Trophoblast cell (in vitro differentiated cells and primary cell): ENCODE measurements at regions not wholly inside any gene's neighbourhood (a gene's known extent, or its start where the extent isn't known, plus 50 kb on each side); places are given as distances from the start of the nearest gene placed in this dataset.

ENCODE experiments used
- DNase-seq, 2 donors: peaks; one replicate each; pipeline ENCODE4 v3.0.0-alpha.2; 2016
- H2AFZ ChIP-seq: 2 replicates; pipeline ENCODE4 v1.6.1; 2013; ENCODE audit warnings: low read length, moderate library complexity, mild to moderate bottlenecking; ENCODE audit not compliant: insufficient read depth, poor library complexity
- H2AK5ac ChIP-seq: 2 replicates; pipeline ENCODE4 v1.6.1; 2013; ENCODE audit warnings: mild to moderate bottlenecking, low read length
- H2BK120ac ChIP-seq: 2 replicates; pipeline ENCODE4 v1.6.1; 2013; ENCODE audit warnings: low read length, mild to moderate bottlenecking, moderate library complexity; ENCODE audit not compliant: insufficient read depth, poor library complexity
- H2BK12ac ChIP-seq: 2 replicates; pipeline ENCODE4 v1.6.1; 2013; ENCODE audit warnings: mild to moderate bottlenecking, low read length, moderate library complexity
- H2BK5ac ChIP-seq: 2 replicates; pipeline ENCODE4 v1.6.1; 2013; ENCODE audit warnings: low read length, low read depth, moderate library complexity, mild to moderate bottlenecking; ENCODE audit not compliant: poor library complexity
- H3K14ac ChIP-seq: 2 replicates; pipeline ENCODE4 v1.6.1; 2013; ENCODE audit warnings: mild to moderate bottlenecking, low read length
- H3K18ac ChIP-seq: 2 replicates; pipeline ENCODE4 v1.6.1; 2013; ENCODE audit warnings: mild to moderate bottlenecking, low read length
- H3K23ac ChIP-seq: 2 replicates; pipeline ENCODE4 v1.6.1; 2013; ENCODE audit warnings: low read length
- H3K27ac ChIP-seq: 2 replicates; pipeline ENCODE4 v1.5.1; 2013; ENCODE audit warnings: low read depth, mild to moderate bottlenecking, inconsistent platforms, low read length, moderate library complexity
- H3K27me3 ChIP-seq: 2 replicates; pipeline ENCODE4 v1.6.1; 2013; ENCODE audit warnings: inconsistent platforms, mild to moderate bottlenecking, low read length, moderate library complexity; ENCODE audit not compliant: insufficient read depth
- H3K36me3 ChIP-seq, 2 experiments: 1 replicate in 1 of 2; 2 replicates in 1 of 2; pipeline ENCODE4 v1.6.1; 2013; ENCODE audit warnings: low read length in 2 of 2, mild to moderate bottlenecking in 2 of 2, moderate library complexity in 1 of 2; ENCODE audit not compliant: insufficient read depth in 2 of 2, control insufficient read depth in 1 of 2
- H3K4ac ChIP-seq: 2 replicates; pipeline ENCODE4 v1.6.1; 2013; ENCODE audit warnings: low read depth, mild to moderate bottlenecking, low read length, moderate library complexity
- H3K4me1 ChIP-seq, 2 experiments: 1 replicate in 1 of 2; 2 replicates in 1 of 2; pipeline ENCODE4 v1.6.1; 2013; ENCODE audit warnings: low read length in 2 of 2, mild to moderate bottlenecking in 2 of 2, moderate library complexity in 1 of 2; ENCODE audit not compliant: insufficient read depth in 2 of 2, control insufficient read depth in 1 of 2
- H3K4me2 ChIP-seq: 2 replicates; pipeline ENCODE4 v1.6.1; 2013; ENCODE audit warnings: inconsistent platforms, mild to moderate bottlenecking, low read length, moderate library complexity
- H3K4me3 ChIP-seq: 2 replicates; pipeline ENCODE4 v1.5.1; 2013; ENCODE audit warnings: mild to moderate bottlenecking, low read depth, low read length, inconsistent platforms
- H3K79me1 ChIP-seq: one replicate; pipeline ENCODE4 v1.6.1; 2013; ENCODE audit warnings: low read length
- H3K79me2 ChIP-seq: 2 replicates; pipeline ENCODE4 v1.6.1; 2013; ENCODE audit warnings: low read length, mild to moderate bottlenecking; ENCODE audit not compliant: control insufficient read depth, insufficient read depth, poor library complexity
- H3K9ac ChIP-seq: 2 replicates; pipeline ENCODE4 v1.6.1; 2013; ENCODE audit warnings: mild to moderate bottlenecking, low read length
- H3K9me3 ChIP-seq: 2 replicates; pipeline ENCODE4 v1.6.1; 2013; ENCODE audit warnings: low read depth, mild to moderate bottlenecking, control low read depth, inconsistent platforms, low read length; ENCODE audit not compliant: insufficient read depth
- H4K12ac ChIP-seq: 2 replicates; pipeline ENCODE4 v1.6.1; 2013; ENCODE audit warnings: low read depth, mild to moderate bottlenecking, low read length, moderate library complexity
- H4K8ac ChIP-seq: 2 replicates; pipeline ENCODE4 v1.6.1; 2013; ENCODE audit warnings: low read depth, mild to moderate bottlenecking, low read length, moderate library complexity
- H4K91ac ChIP-seq: one replicate; pipeline ENCODE4 v1.6.1; 2013; ENCODE audit warnings: low read depth, mild to moderate bottlenecking, low read length, moderate library complexity
- whole genome bisulfite sequencing: extraction: QIAGEN DNeasy Blood & Tissue Kit; methylation state at CpG from one replicate; pipeline ENCODE4 v1.1.7; 2013; ENCODE audit warnings: missing lambda C conversion rate; ENCODE audit not compliant: insufficient read length, insufficient coverage; ENCODE audit errors: extremely low coverage; 5-methylcytosine and 5-hydroxymethylcytosine counted together

GRCh38 chr1:232556351-232556750 is 73.6 kb downstream of the SIPA1L2 start:
- H3K36me3 ChIP-seq: peaks cover 2 to 4% of the 10 kb centered on the region in 2 experiments
- no peak overlapping the region for H4K8ac ChIP-seq
- no peak overlapping the region for H3K4me3 ChIP-seq
- H4K91ac ChIP-seq: no peak overlapping the region
- H3K14ac ChIP-seq: no peak overlapping the region
- H3K9me3 ChIP-seq: no peaks in the 10 kb centered on the region
- no peak overlapping the region for H2AFZ ChIP-seq
- H3K27ac ChIP-seq: no peak overlapping the region
- no peak for DNase-seq
- no peak overlapping the region for H3K4ac ChIP-seq
- WGBS: no CpG with 5 or more reads among the region's 5 CpGs
- peaks cover 6% of the 10 kb centered on the region for H3K79me2 ChIP-seq
- H3K18ac ChIP-seq: no peak overlapping the region
- no peak overlapping the region for H2BK12ac ChIP-seq
- no peaks in the 10 kb centered on the region for H3K27me3 ChIP-seq
- no peak overlapping the region for H4K12ac ChIP-seq
- H2BK5ac ChIP-seq: no peak overlapping the region
- peaks cover 22 to 36% of the 10 kb centered on the region in 2 experiments for H3K4me1 ChIP-seq
- no peak overlapping the region for H3K9ac ChIP-seq
- no peak overlapping the region for H3K23ac ChIP-seq
- peaks cover 8% of the 10 kb centered on the region for H3K79me1 ChIP-seq
- no peak overlapping the region for H3K4me2 ChIP-seq
- H2BK120ac ChIP-seq: no peak overlapping the region
- no peak overlapping the region for H2AK5ac ChIP-seq

DNA sequence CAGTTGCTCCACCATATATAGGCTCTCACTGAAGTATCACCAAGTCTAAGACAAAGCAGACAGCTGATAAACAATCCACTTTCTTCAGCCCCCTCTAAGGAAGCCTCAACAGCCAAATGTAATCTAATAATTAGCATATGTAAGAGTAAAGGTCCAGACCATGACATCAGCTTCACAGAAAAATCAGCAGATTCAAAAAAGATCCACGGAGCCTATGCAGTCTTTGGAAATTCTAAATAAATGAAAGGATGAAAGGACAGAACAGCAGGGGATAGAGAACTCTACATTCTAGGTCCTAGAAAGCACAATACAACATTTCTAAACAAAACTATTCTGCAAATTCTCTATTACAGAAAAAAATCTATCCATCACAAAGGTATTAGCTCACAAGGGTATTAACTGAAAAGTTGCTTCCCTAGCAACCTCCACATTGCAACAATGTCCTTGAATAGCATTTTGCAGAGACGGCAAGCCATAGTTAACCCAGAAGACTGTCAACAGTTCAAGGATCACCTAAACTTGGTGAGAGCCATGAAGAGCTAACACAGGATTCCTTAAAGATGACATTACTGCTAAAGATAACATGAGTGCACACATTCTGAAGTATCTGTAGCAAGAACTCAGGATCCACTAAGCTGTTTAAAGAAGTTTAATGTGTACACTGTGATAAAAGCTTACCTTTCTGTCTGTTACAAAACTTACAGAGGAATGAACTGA is 74.3 kb downstream of the SIPA1L2 start:
- Histone ChIP-seq H2AK5ac (no peak overlapping the region), H2AFZ (no peak overlapping the region), H3K79me2 (peaks cover 6% of the 10 kb centered on the region), H3K36me3 (peaks cover 2 to 4% of the 10 kb centered on the region in 2 experiments), H3K9ac (no peak overlapping the region), H3K79me1 (peaks cover 8% of the 10 kb centered on the region), H3K4ac (no peak overlapping the region), H4K8ac (no peak overlapping the region), H4K91ac (no peak overlapping the region), H3K18ac (no peak overlapping the region), H3K9me3 (no peaks in the 10 kb centered on the region), H3K23ac (no peak overlapping the region), H4K12ac (no peak overlapping the region), H3K4me2 (no peak overlapping the region), H3K4me3 (no peak overlapping the region), H2BK12ac (no peak overlapping the region), H2BK120ac (no peak overlapping the region), H3K14ac (no peak overlapping the region), H3K27ac (no peak overlapping the region), H3K27me3 (no peaks in the 10 kb centered on the region), H3K4me1 (peaks cover 22 to 39% of the 10 kb centered on the region in 2 experiments), H2BK5ac (no peak overlapping the region)
- WGBS: no CpG with 5 or more reads among the region's 2 CpGs
- DNase-seq: no peak

- H3K79me1 ChIP-seq: peaks cover 8% of the 10 kb centered on the region
- WGBS: no CpG with 5 or more reads among the region's 6 CpGs
These were observed 75.5 kb downstream of the SIPA1L2 start for GRCh38 chr1:232554409-232554808.

DNA sequence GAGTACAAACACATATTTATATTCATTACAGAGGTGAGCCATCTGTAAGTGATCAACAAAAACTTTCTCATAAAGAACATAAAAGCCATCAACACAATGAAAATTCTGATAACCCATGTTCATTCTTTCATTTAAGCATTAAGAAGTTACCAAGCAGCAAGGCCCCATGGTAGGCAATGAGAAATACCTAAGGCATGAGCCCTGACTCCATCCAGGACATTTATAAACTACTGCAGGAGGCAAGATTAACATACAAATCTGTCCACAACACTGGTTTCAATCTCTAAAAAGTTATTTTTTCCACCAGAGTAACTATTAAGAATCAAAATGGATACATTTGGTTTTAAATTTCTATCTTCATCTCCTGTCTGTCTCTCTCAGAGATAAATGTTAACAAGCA is 76.1 kb downstream of the SIPA1L2 start:
- Histone ChIP-seq H3K9ac (no peak overlapping the region), H4K91ac (no peak overlapping the region), H3K18ac (no peak overlapping the region), H2AK5ac (no peak overlapping the region), H3K4me1 (peaks cover 25 to 44% of the 10 kb centered on the region in 2 experiments), H4K12ac (no peak overlapping the region), H2BK12ac (no peak overlapping the region), H2BK5ac (no peak overlapping the region), H3K4me3 (no peak overlapping the region), H3K23ac (no peak overlapping the region), H2BK120ac (no peak overlapping the region), H2AFZ (no peak overlapping the region), H3K4me2 (no peak overlapping the region), H4K8ac (no peak overlapping the region), H3K79me1 (peaks cover 8% of the 10 kb centered on the region), H3K27ac (no peak overlapping the region), H3K9me3 (no peaks in the 10 kb centered on the region), H3K4ac (no peak overlapping the region), H3K14ac (no peak overlapping the region), H3K79me2 (peaks cover 6% of the 10 kb centered on the region), H3K27me3 (no peaks in the 10 kb centered on the region), H3K36me3 (peaks cover 2 to 4% of the 10 kb centered on the region in 2 experiments)
- DNase-seq: no peak

More at GRCh38 chr1:232554409-232554808, 75.5 kb downstream of the SIPA1L2 start:
- no peak overlapping the region for H3K23ac ChIP-seq
- no peak overlapping the region for H2BK5ac ChIP-seq
- H3K27me3 ChIP-seq: no peaks in the 10 kb centered on the region
- no peak for DNase-seq
- H3K4me1 ChIP-seq: peaks cover 22 to 41% of the 10 kb centered on the region in 2 experiments
- H4K8ac ChIP-seq: no peak overlapping the region
- H2AK5ac ChIP-seq: no peak overlapping the region
- H3K14ac ChIP-seq: no peak overlapping the region
- H4K91ac ChIP-seq: no peak overlapping the region
- no peaks in the 10 kb centered on the region for H3K9me3 ChIP-seq
- H3K79me2 ChIP-seq: peaks cover 6% of the 10 kb centered on the region
- no peak overlapping the region for H3K4me2 ChIP-seq
- H3K4ac ChIP-seq: no peak overlapping the region
- no peak overlapping the region for H3K9ac ChIP-seq
- H2AFZ ChIP-seq: no peak overlapping the region
- H4K12ac ChIP-seq: no peak overlapping the region
- H3K27ac ChIP-seq: no peak overlapping the region
- no peak overlapping the region for H2BK12ac ChIP-seq
- H3K18ac ChIP-seq: no peak overlapping the region
- no peak overlapping the region for H3K4me3 ChIP-seq
- peaks cover 2 to 4% of the 10 kb centered on the region in 2 experiments for H3K36me3 ChIP-seq
- H2BK120ac ChIP-seq: no peak overlapping the region
